ENCODE measurements at regions not wholly inside any gene's neighbourhood (a gene's known extent, or its start where the extent isn't known, plus 50 kb on each side); places are given as distances from the start of the nearest gene placed in this dataset.

DNA sequence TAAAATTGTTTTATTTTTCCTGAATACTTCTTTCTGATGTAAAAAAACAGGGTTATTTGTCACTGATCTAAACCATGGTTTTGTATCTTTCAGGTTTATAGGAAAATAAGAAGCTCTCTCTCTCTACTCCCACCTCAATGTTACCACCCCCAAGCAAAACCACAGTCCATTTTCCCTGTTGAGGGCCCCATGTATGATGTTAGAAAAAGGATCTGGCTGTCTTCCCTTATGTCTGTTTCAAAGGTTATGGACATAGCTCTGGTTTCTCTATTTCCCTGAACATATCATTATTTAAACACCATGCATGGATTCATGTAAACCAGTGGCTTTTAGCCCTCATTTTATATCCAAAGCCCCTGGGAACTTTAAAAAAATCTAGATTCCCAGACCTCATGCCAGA lies 649.0 kb upstream of the TBX3 start:
- peaks cover 2% of the 10 kb centered on the region for H3K4me1 ChIP-seq (ENCODE audit: control insufficient read depth, extremely low read depth, insufficient read depth, low read length)
- no peak overlapping the region for H2AFZ ChIP-seq (ENCODE audit: low read length)
- H3K27me3 ChIP-seq (ENCODE audit: control insufficient read depth, insufficient read depth, low read length): no peaks in the 10 kb centered on the region
- TF ChIP-seq CTCF (conservative IDR thresholded peaks at IDR 0.05 in 1 of 2, IDR thresholded peaks at IDR 0.05 in 1 of 2; ENCODE audit: low read depth in 1 of 2, low read length in 2 of 2) (no peak), EZH2 (IDR thresholded peaks at IDR 0.05; ENCODE audit: low read length, missing control alignments) (no peak)
- no peaks in the 10 kb centered on the region for H3K9me3 ChIP-seq (ENCODE audit: control insufficient read depth, insufficient read depth, low read depth, low read length)
- H3K79me2 ChIP-seq (ENCODE audit: control insufficient read depth, insufficient read depth, low read length): no peaks in the 10 kb centered on the region
- H4K20me1 ChIP-seq (ENCODE audit: control insufficient read depth, extremely low read depth, insufficient read depth, low read length): no peaks in the 10 kb centered on the region
- no peaks in the 10 kb centered on the region for H3K36me3 ChIP-seq (ENCODE audit: control insufficient read depth, insufficient read depth, low read length)
- H3K27ac ChIP-seq (ENCODE audit: insufficient read depth, low read length): no peak overlapping the region
- H3K9ac ChIP-seq (ENCODE audit: insufficient read depth, low read length): no peak overlapping the region
- H3K4me3 ChIP-seq (replicated peaks in 1 of 4; ENCODE audit: control extremely low read depth in 1 of 4, insufficient read depth in 1 of 4, low read depth in 3 of 4, low read length in 4 of 4): no peak overlapping the region
- DNase-seq (ENCODE audit: low read depth in 2 of 2): no peak
- H3K4me2 ChIP-seq (ENCODE audit: extremely low read depth, insufficient read depth, low read length): no peak overlapping the region

DNA sequence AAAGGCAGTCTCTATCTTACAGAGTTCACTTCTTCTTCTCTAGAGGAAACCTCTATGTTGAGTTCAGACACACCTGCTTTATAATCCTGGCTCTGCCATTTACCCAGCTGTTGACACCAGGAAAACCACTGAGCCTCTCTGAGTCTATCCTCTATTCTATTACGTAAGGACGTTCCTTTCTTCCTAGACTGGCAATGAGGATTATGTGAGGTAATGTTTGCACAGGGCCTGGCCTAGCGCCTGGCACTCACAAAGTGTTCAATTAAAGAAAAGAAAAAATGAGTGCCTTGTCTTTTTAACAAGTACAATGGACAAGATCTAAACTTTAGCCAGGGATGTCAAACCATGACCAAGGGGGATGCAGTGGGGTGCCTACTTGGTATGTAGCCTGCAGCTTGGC lies 641.9 kb upstream of the TBX3 start:
- Histone ChIP-seq H3K4me3 (replicated peaks in 1 of 4; ENCODE audit: control extremely low read depth in 1 of 4, insufficient read depth in 1 of 4, low read depth in 3 of 4, low read length in 4 of 4) (no peak overlapping the region), H4K20me1 (ENCODE audit: control insufficient read depth, extremely low read depth, insufficient read depth, low read length) (no peaks in the 10 kb centered on the region), H3K36me3 (ENCODE audit: control insufficient read depth, insufficient read depth, low read length) (no peaks in the 10 kb centered on the region), H3K4me2 (ENCODE audit: extremely low read depth, insufficient read depth, low read length) (no peak overlapping the region), H2AFZ (ENCODE audit: low read length) (no peak overlapping the region), H3K79me2 (ENCODE audit: control insufficient read depth, insufficient read depth, low read length) (no peaks in the 10 kb centered on the region), H3K9me3 (ENCODE audit: control insufficient read depth, insufficient read depth, low read depth, low read length) (no peaks in the 10 kb centered on the region), H3K27me3 (ENCODE audit: control insufficient read depth, insufficient read depth, low read length) (no peaks in the 10 kb centered on the region), H3K9ac (ENCODE audit: insufficient read depth, low read length) (no peak overlapping the region), H3K4me1 (ENCODE audit: control insufficient read depth, extremely low read depth, insufficient read depth, low read length) (peaks cover 4% of the 10 kb centered on the region), H3K27ac (ENCODE audit: insufficient read depth, low read length) (no peak overlapping the region)
- TF ChIP-seq CTCF (conservative IDR thresholded peaks at IDR 0.05 in 1 of 2, IDR thresholded peaks at IDR 0.05 in 1 of 2; ENCODE audit: low read depth in 1 of 2, low read length in 2 of 2) (no peak), EZH2 (IDR thresholded peaks at IDR 0.05; ENCODE audit: low read length, missing control alignments) (no peak)
- no peak for DNase-seq (ENCODE audit: low read depth in 2 of 2)

GRCh38 chr12:115324949-115325593 lies 641.1 kb upstream of the TBX3 start:
- Histone ChIP-seq H3K36me3 (ENCODE audit: control insufficient read depth, insufficient read depth, low read length) (no peaks in the 10 kb centered on the region), H2AFZ (ENCODE audit: low read length) (no peak overlapping the region), H3K27me3 (ENCODE audit: control insufficient read depth, insufficient read depth, low read length) (no peaks in the 10 kb centered on the region)

More at GRCh38 chr12:115324949-115325593, 641.1 kb upstream of the TBX3 start:
- Histone ChIP-seq H3K9ac (ENCODE audit: insufficient read depth, low read length) (no peak overlapping the region), H3K27ac (ENCODE audit: insufficient read depth, low read length) (no peak overlapping the region), H3K4me3 (replicated peaks in 1 of 4; ENCODE audit: control extremely low read depth in 1 of 4, insufficient read depth in 1 of 4, low read depth in 3 of 4, low read length in 4 of 4) (no peak overlapping the region), H3K4me1 (ENCODE audit: control insufficient read depth, extremely low read depth, insufficient read depth, low read length) (peaks cover 4% of the 10 kb centered on the region), H4K20me1 (ENCODE audit: control insufficient read depth, extremely low read depth, insufficient read depth, low read length) (no peaks in the 10 kb centered on the region), H3K9me3 (ENCODE audit: control insufficient read depth, insufficient read depth, low read depth, low read length) (no peaks in the 10 kb centered on the region), H3K79me2 (ENCODE audit: control insufficient read depth, insufficient read depth, low read length) (no peaks in the 10 kb centered on the region), H3K4me2 (ENCODE audit: extremely low read depth, insufficient read depth, low read length) (no peak overlapping the region)
- TF ChIP-seq EZH2 (IDR thresholded peaks at IDR 0.05; ENCODE audit: low read length, missing control alignments) (no peak), CTCF (conservative IDR thresholded peaks at IDR 0.05 in 1 of 2, IDR thresholded peaks at IDR 0.05 in 1 of 2; ENCODE audit: low read depth in 1 of 2, low read length in 2 of 2) (no peak)
- DNase-seq (ENCODE audit: low read depth in 2 of 2): peak in 1 of 2 donors; percentile 42

All from fibroblast of lung (primary cell).